ENCODE measurements at regions not wholly inside any gene's neighbourhood (a gene's known extent, or its start where the extent isn't known, plus 50 kb on each side); places are given as distances from the start of the nearest gene placed in this dataset.

DNA sequence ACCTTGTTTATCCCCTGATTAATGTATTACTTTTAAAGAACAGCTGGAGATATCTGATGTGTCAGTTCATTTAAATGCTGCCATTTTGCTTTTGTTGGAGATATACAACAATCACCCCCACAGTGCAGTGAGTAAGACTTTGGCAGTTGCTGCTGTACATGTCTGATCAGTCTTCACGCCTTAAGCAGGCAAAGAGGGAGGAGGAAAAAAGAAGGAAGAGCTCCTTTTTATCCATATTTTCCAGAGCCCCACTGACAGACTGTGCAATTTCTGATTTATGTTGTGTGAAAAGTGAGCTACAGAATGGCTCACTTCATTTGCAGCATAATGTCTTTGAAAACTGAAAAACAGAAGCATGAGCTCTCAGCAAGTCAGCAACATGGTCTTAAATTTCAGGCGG is 319.7 kb upstream of the LRIG3 start:
- no peak for DNase-seq (ENCODE audit: low spot score)
- TF ChIP-seq, protein P1, sequence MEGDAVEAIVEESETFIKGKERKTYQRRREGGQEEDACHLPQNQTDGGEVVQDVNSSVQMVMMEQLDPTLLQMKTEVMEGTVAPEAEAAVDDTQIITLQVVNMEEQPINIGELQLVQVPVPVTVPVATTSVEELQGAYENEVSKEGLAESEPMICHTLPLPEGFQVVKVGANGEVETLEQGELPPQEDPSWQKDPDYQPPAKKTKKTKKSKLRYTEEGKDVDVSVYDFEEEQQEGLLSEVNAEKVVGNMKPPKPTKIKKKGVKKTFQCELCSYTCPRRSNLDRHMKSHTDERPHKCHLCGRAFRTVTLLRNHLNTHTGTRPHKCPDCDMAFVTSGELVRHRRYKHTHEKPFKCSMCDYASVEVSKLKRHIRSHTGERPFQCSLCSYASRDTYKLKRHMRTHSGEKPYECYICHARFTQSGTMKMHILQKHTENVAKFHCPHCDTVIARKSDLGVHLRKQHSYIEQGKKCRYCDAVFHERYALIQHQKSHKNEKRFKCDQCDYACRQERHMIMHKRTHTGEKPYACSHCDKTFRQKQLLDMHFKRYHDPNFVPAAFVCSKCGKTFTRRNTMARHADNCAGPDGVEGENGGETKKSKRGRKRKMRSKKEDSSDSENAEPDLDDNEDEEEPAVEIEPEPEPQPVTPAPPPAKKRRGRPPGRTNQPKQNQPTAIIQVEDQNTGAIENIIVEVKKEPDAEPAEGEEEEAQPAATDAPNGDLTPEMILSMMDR (IDR thresholded peaks at IDR 0.05; ENCODE audit: extremely low read depth, insufficient read depth, missing control alignments), result no peak
- in situ Hi-C loops (cut with MboI; ENCODE audit: low pct_unique_long_range_greater_than_20kb, low sequenced_read_pairs, unreplicated experiment), result no loop called here

GRCh38 chr12:59234391-59234790 is 314.1 kb upstream of the LRIG3 start:
- TF ChIP-seq, protein P1 (IDR thresholded peaks at IDR 0.05; ENCODE audit: extremely low read depth, insufficient read depth, missing control alignments), result no peak
- no peak for DNase-seq (ENCODE audit: low spot score)
- in situ Hi-C loops (cut with MboI; ENCODE audit: low pct_unique_long_range_greater_than_20kb, low sequenced_read_pairs, unreplicated experiment), result no loop called here

DNA sequence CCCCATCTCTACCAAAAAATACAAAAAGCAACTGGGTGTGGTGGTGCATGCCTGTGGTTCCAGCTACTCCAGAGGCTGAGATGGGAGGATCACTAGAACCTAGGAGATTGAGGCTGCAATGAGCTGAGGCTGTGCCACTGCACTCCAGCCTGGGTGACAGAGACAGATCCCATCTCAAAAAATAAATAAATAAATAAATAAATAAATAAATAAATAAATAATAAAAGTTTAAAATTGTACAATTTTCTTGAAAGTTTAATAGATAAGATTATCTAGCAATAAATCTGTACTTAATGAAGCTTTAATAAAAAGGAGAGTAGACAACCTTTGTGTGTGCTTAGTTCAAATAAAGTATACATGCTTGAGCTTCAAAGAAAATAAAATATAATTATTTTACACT is 310.0 kb upstream of the LRIG3 start:
- in situ Hi-C loops (cut with MboI; ENCODE audit: low pct_unique_long_range_greater_than_20kb, low sequenced_read_pairs, unreplicated experiment), result no loop called here
- TF ChIP-seq, protein P1 (IDR thresholded peaks at IDR 0.05; ENCODE audit: extremely low read depth, insufficient read depth, missing control alignments), result no peak
- DNase-seq (ENCODE audit: low spot score), result no peak

DNA sequence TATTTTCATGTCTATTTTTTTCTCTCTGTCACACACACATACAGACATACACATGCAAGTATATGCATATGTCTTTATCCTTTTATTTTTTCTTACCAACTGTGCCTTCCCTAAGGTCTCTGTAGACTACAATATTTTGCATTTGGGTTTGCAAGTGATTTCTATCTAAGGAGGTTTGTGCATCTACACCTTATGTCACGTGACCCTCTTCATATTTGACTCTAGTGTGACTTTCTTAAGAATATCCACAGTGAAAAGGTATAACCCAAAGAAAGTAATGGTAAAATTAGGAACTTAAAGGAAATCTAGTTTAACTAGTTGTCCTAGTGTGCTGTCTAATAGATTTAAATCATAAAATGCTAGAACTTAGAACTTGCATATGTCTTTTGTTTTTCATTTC is 298.8 kb upstream of the LRIG3 start:
- DNase-seq (ENCODE audit: low spot score), result no peak
- TF ChIP-seq, protein P1 (IDR thresholded peaks at IDR 0.05; ENCODE audit: extremely low read depth, insufficient read depth, missing control alignments), result no peak
- in situ Hi-C loops (cut with MboI; ENCODE audit: low pct_unique_long_range_greater_than_20kb, low sequenced_read_pairs, unreplicated experiment), result no loop called here

DNA sequence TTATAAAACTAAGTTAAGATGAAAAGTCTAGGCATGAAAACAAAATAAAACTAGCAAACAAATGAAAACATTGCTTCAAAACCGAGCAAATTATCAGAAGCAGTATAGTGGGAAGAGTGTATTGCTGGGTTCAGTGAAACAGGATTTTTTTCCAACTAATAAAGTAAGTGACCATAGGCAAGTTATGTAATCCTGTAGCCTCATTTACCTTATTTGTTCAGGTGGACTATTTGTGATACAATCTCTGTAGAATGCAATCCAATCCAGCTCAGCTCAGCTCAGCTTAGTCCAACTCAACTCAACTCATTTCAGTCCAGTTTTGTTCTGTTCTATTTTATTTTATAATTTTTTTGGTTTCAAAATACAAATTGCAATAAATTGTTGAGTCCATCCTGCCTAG is 276.7 kb upstream of the LRIG3 start:
- no peak for DNase-seq (ENCODE audit: low spot score)
- in situ Hi-C loops (cut with MboI; ENCODE audit: low pct_unique_long_range_greater_than_20kb, low sequenced_read_pairs, unreplicated experiment), result no loop called here
- TF ChIP-seq, protein P1 (IDR thresholded peaks at IDR 0.05; ENCODE audit: extremely low read depth, insufficient read depth, missing control alignments), result no peak

DNA sequence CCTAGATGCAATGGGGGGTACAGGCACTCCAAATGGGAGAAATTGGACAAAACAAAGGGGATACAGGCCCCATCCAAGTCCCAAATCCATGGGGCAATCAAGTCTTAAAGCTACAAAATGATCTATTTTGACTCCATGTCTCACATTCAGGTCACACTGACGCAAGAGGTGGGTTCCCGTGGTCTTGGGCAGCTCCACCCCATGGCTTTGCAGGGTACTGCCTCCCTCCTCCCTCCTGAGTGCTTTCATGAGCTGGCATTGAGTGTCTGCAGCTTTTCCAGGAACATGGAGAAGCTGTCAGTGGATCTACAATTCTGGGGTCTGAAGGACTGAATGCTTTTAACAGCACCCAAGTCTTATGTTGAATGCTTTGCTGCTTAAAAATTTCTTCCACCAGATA is 274.5 kb upstream of the LRIG3 start:
- in situ Hi-C loops (cut with MboI; ENCODE audit: low pct_unique_long_range_greater_than_20kb, low sequenced_read_pairs, unreplicated experiment), result no loop called here
- DNase-seq (ENCODE audit: low spot score), result no peak
- TF ChIP-seq, protein P1 (IDR thresholded peaks at IDR 0.05; ENCODE audit: extremely low read depth, insufficient read depth, missing control alignments), result no peak

GRCh38 chr12:59193476-59194050 is 273.3 kb upstream of the LRIG3 start:
- in situ Hi-C loops (cut with MboI; ENCODE audit: low pct_unique_long_range_greater_than_20kb, low sequenced_read_pairs, unreplicated experiment), result no loop called here
- no peak for DNase-seq (ENCODE audit: low spot score)
- TF ChIP-seq, protein P1 (IDR thresholded peaks at IDR 0.05; ENCODE audit: extremely low read depth, insufficient read depth, missing control alignments), result no peak

Data from GM13977 (cell line).